ENCODE measurements at regions not wholly inside any gene's neighbourhood (a gene's known extent, or its start where the extent isn't known, plus 50 kb on each side); places are given as distances from the start of the nearest gene placed in this dataset.
"Not testable (repeated sequence)": the region's sequence is repeated elsewhere in the genome, so short reads cannot be mapped to it uniquely, and the experiment has no call there.

- ChIA-PET POLR2A (interaction anchor here (0.6 to 1.4 kb wide), 3 partner anchors 39 to 206 kb away, joined by 3 to 4 read pairs (median 3); partner anchors contain the start of gene YME1L1), CTCF (interaction anchor here (0.6 to 2.5 kb wide), 17 partner anchors 10 to 209 kb away, joined by 3 to 21 read pairs (median 4); no protein-coding TSS in a partner anchor)
- H3K9me3 Mint-ChIP-seq (ENCODE audit: unreplicated experiment): no peaks in the 10 kb centered on the region
- no peaks in the 10 kb centered on the region for H3K36me3 Mint-ChIP-seq (ENCODE audit: insufficient read depth, unreplicated experiment)
- H3K27me3 Mint-ChIP-seq (ENCODE audit: insufficient read depth, unreplicated experiment): no peaks in the 10 kb centered on the region
- no peak for DNase-seq (ENCODE audit: unreplicated experiment)
- no TSS peak for BruUV-seq (replicated peaks)
- H3K4me3 Mint-ChIP-seq (ENCODE audit: unreplicated experiment): no peak overlapping the region
- intact Hi-C loops (cut with micrococcal nuclease): loop anchor here (1.0 to 5.0 kb wide), 4 partner anchors 118 to 469 kb away; partner anchors contain the start of genes ACBD5 and MASTL
- no peak for TF ChIP-seq CTCF (IDR thresholded peaks at IDR 0.05; ENCODE audit: unreplicated experiment)
- no peak overlapping the region for H3K27ac Mint-ChIP-seq (ENCODE audit: low read depth, unreplicated experiment)
- H3K4me1 Mint-ChIP-seq (ENCODE audit: insufficient read depth, unreplicated experiment): peaks cover 6% of the 10 kb centered on the region
Measured at GRCh38 chr10:27359792-27360355, 119.3 kb upstream of the ACBD5 start.

- no peak for TF ChIP-seq CTCF (IDR thresholded peaks at IDR 0.05; ENCODE audit: unreplicated experiment)
- H3K9me3 Mint-ChIP-seq (ENCODE audit: unreplicated experiment): no peaks in the 10 kb centered on the region
- no peak overlapping the region for H3K4me3 Mint-ChIP-seq (ENCODE audit: unreplicated experiment)
- POLR2A ChIA-PET: no interaction called here
- no peak overlapping the region for H3K27ac Mint-ChIP-seq (ENCODE audit: low read depth, unreplicated experiment)
- CTCF ChIA-PET: interaction anchor here (0.6 to 0.8 kb wide), 2 partner anchors 34 to 136 kb away, joined by 3 read pairs; no protein-coding TSS in a partner anchor
- peaks cover 6% of the 10 kb centered on the region for H3K4me1 Mint-ChIP-seq (ENCODE audit: insufficient read depth, unreplicated experiment)
- intact Hi-C loops (cut with micrococcal nuclease): no loop called here
- H3K36me3 Mint-ChIP-seq (ENCODE audit: insufficient read depth, unreplicated experiment): no peaks in the 10 kb centered on the region
- BruUV-seq (replicated peaks): no TSS peak
- peaks cover 14% of the 10 kb centered on the region for H3K27me3 Mint-ChIP-seq (ENCODE audit: insufficient read depth, unreplicated experiment)
- no peak for DNase-seq (ENCODE audit: unreplicated experiment)
Measured at GRCh38 chr10:27356738-27357137, 116.1 kb upstream of the ACBD5 start.

GRCh38 chr10:27355918-27356573 is 115.4 kb upstream of the ACBD5 start:
- POLR2A ChIA-PET: no interaction called here
- CTCF ChIA-PET: interaction anchor here (0.6 kb wide), 1 partner anchor 33 kb away, joined by 3 read pairs; no protein-coding TSS in a partner anchor
- no peaks in the 10 kb centered on the region for H3K36me3 Mint-ChIP-seq (ENCODE audit: insufficient read depth, unreplicated experiment)

GRCh38 chr10:27354643-27355270 is 114.2 kb upstream of the ACBD5 start:
- DNase-seq (ENCODE audit: unreplicated experiment); H3K4me1 Mint-ChIP-seq (ENCODE audit: insufficient read depth, unreplicated experiment); H3K36me3 Mint-ChIP-seq (ENCODE audit: insufficient read depth, unreplicated experiment); intact Hi-C loops (cut with micrococcal nuclease); H3K9me3 Mint-ChIP-seq (ENCODE audit: unreplicated experiment); POLR2A ChIA-PET; H3K4me3 Mint-ChIP-seq (ENCODE audit: unreplicated experiment); CTCF ChIA-PET; H3K27ac Mint-ChIP-seq (ENCODE audit: low read depth, unreplicated experiment); BruUV-seq (replicated peaks): not testable (repeated sequence)
- peaks cover 29% of the 10 kb centered on the region for H3K27me3 Mint-ChIP-seq (ENCODE audit: insufficient read depth, unreplicated experiment)

More at GRCh38 chr10:27355918-27356573, 115.4 kb upstream of the ACBD5 start:
- H3K27ac Mint-ChIP-seq (ENCODE audit: low read depth, unreplicated experiment): no peak overlapping the region
- intact Hi-C loops (cut with micrococcal nuclease): no loop called here
- peaks cover 21% of the 10 kb centered on the region for H3K27me3 Mint-ChIP-seq (ENCODE audit: insufficient read depth, unreplicated experiment)
- DNase-seq (ENCODE audit: unreplicated experiment): no peak
- H3K9me3 Mint-ChIP-seq (ENCODE audit: unreplicated experiment): no peaks in the 10 kb centered on the region
- H3K4me1 Mint-ChIP-seq (ENCODE audit: insufficient read depth, unreplicated experiment): peaks cover 6% of the 10 kb centered on the region
- no peak overlapping the region for H3K4me3 Mint-ChIP-seq (ENCODE audit: unreplicated experiment)
- TF ChIP-seq CTCF (IDR thresholded peaks at IDR 0.05; ENCODE audit: unreplicated experiment): no peak
- BruUV-seq (replicated peaks): no TSS peak

GRCh38 chr10:27354100-27354499 is 113.5 kb upstream of the ACBD5 start:
- H3K4me3 Mint-ChIP-seq (ENCODE audit: unreplicated experiment); H3K9me3 Mint-ChIP-seq (ENCODE audit: unreplicated experiment); intact Hi-C loops (cut with micrococcal nuclease); H3K27ac Mint-ChIP-seq (ENCODE audit: low read depth, unreplicated experiment); H3K4me1 Mint-ChIP-seq (ENCODE audit: insufficient read depth, unreplicated experiment); POLR2A ChIA-PET; DNase-seq (ENCODE audit: unreplicated experiment); BruUV-seq (replicated peaks); CTCF ChIA-PET; H3K36me3 Mint-ChIP-seq (ENCODE audit: insufficient read depth, unreplicated experiment): not testable (repeated sequence)
- H3K27me3 Mint-ChIP-seq (ENCODE audit: insufficient read depth, unreplicated experiment): peaks cover 29% of the 10 kb centered on the region
